AG20443 (cell line): ENCODE measurements at regions not wholly inside any gene's neighbourhood (a gene's known extent, or its start where the extent isn't known, plus 50 kb on each side); places are given as distances from the start of the nearest gene placed in this dataset.

Experiments
- DNase-seq: peaks from one replicate; pipeline ENCODE4 v3.0.0; 2012; ENCODE audit warnings: low spot score, mixed read lengths

DNA sequence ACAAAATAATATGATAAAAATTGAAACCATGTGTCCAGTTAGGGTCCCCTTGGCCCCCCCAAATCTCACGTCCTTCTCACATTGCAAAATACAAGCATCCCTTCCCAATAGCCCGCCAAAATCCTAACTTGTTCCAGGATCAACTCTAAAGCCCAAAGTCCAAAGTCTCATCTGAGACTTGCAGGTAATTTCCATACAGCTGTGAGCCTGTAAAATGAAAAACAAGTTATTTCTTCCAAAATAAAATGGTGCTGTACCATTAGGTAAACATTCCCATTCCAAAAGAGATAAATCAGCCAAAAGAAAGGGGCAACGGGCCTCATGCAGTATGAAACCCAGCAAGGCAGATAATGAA, 51.0 kb upstream of the COBL start:
- no peak for DNase-seq

- peak; percentile 76 for DNase-seq
Measured at GRCh38 chr7:51366930-51367613, 50.5 kb upstream of the COBL start.
